AG10803 (cell line): ENCODE measurements at regions not wholly inside any gene's neighbourhood (a gene's known extent, or its start where the extent isn't known, plus 50 kb on each side); places are given as distances from the start of the nearest gene placed in this dataset.

Source experiments
- DNase-seq: peaks from one replicate; pipeline ENCODE4 v3.0.0; 2010; ENCODE audit warnings: low read depth
- H3K4me3 ChIP-seq: 2 replicates; pipeline ENCODE4 v1.5.1; 2011; ENCODE audit warnings: mild to moderate bottlenecking, low read length, control low read depth
- TF ChIP-seq, protein P1 (sequence below): conservative IDR thresholded peaks from 2 replicates; pipeline ENCODE4 v1.5.1; 2011; ENCODE audit warnings: mild to moderate bottlenecking, low read length, control low read depth, inconsistent platforms

DNA sequence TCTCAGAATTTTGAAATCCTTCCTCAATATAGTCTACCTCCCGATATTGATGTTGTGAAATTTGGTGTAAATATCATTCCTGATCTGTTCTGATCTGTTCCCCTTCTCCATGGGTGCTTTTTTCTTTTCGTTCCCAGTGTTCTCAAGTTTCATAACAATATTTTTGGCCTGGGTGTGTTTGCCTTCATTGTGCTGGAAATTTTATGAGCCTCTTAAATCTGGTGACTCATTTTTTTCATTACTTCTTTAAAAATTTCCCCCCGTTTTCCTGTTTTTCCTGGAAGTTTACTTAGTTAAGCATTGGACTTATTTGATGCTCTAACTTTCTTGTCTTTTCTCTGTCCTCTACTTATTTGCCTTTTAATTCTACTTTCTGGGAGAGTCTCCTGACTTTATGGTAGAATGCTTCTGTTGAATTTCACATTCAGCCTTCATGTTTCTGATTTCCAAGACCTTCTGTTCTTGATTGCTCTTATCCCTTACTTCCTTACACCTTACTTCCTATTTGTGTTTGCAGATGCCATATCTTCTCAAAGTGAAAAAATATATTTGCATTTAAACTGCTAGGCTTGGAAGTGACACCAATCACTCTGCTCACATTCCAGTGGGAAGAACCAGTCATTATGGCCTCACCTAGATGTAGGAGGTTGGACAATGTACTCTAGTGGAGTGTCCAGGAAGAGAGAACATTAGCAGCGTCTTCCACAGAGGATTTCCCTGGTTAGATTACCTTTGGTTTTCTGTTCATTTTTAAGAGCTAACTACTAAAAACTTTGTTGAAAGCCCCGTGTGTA is 441.9 kb downstream of the ARHGEF28 start:
- peak; percentile 23 for DNase-seq
- TF ChIP-seq, protein P1, sequence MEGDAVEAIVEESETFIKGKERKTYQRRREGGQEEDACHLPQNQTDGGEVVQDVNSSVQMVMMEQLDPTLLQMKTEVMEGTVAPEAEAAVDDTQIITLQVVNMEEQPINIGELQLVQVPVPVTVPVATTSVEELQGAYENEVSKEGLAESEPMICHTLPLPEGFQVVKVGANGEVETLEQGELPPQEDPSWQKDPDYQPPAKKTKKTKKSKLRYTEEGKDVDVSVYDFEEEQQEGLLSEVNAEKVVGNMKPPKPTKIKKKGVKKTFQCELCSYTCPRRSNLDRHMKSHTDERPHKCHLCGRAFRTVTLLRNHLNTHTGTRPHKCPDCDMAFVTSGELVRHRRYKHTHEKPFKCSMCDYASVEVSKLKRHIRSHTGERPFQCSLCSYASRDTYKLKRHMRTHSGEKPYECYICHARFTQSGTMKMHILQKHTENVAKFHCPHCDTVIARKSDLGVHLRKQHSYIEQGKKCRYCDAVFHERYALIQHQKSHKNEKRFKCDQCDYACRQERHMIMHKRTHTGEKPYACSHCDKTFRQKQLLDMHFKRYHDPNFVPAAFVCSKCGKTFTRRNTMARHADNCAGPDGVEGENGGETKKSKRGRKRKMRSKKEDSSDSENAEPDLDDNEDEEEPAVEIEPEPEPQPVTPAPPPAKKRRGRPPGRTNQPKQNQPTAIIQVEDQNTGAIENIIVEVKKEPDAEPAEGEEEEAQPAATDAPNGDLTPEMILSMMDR, result no peak
- H3K4me3 ChIP-seq, result no peak overlapping the region

DNA sequence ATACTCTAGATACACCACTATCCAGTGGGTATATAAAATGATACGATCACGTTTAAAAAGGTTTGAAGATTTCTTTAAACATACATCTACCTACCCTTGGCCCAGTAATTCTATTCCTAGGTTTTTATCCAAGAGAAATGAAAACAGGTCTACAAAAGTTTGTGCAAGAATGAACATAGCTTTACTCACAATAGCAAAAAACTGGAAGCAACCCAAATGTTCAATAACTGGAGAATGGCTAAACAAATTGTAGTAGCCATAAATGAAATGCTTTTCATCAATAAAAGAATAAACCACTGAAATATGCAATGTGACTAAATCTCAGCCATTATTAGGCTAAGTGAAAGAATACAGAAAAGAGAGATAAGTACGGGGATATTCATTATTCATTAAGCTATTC is 438.9 kb downstream of the ARHGEF28 start:
- no peak for DNase-seq
- TF ChIP-seq, protein P1, result no peak
- H3K4me3 ChIP-seq, result no peak overlapping the region

DNA sequence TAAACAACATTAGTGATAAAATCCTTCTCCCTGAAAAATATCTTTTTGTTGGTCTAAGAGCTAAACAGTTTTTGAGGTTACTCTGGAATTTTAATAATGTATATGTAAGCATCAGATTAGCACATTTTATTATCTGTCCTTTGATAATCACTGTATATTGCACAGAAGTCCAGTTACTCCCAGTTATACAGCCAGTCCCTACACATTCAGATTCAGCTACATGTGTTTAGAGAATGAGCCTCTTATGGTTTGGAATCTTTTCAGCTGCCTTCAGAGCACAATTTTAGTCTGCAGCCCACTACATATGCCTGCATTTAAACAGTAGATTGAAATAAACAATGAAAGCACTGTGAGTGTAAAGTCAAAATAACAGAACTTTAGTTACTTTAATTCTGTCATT is 438.2 kb downstream of the ARHGEF28 start:
- H3K4me3 ChIP-seq, result no peak overlapping the region
- no peak for DNase-seq
- TF ChIP-seq, protein P1, result no peak

DNA sequence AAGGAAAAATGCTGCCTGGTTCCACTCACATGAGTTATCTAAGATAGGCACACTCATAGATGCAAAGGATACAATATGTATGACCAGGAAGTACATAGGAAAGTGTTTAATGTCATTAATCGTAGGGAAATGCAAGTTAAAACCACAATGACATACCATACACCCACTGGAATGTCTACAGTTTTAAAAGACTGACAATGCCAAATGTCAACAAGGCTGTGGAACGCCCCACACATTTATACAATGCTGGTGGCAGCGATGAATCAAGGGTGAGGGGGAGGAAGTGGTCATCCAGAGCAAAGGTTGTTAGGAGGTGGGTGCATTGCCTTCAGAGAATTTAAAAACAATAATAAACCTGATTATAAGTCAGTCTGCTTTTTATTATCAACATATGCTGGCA is 437.8 kb downstream of the ARHGEF28 start:
- H3K4me3 ChIP-seq, result no peak overlapping the region

GRCh38 chr5:74063346-74063745 is 437.4 kb downstream of the ARHGEF28 start:
- DNase-seq, result no peak
- no peak overlapping the region for H3K4me3 ChIP-seq

More for the DNA sequence above, 437.8 kb downstream of the ARHGEF28 start:
- DNase-seq, result peak; percentile 84
- TF ChIP-seq, protein P1, result no peak

GRCh38 chr5:74061292-74061691 is 435.3 kb downstream of the ARHGEF28 start:
- no peak for DNase-seq
- H3K4me3 ChIP-seq, result no peak overlapping the region
- TF ChIP-seq, protein P1, result no peak

More at GRCh38 chr5:74063346-74063745, 437.4 kb downstream of the ARHGEF28 start:
- TF ChIP-seq, protein P1, result no peak

GRCh38 chr5:74059706-74060105 is 433.7 kb downstream of the ARHGEF28 start:
- no peak for DNase-seq
- H3K4me3 ChIP-seq, result no peak overlapping the region
- TF ChIP-seq, protein P1, result no peak
